ENCODE measurements at regions not wholly inside any gene's neighbourhood (a gene's known extent, or its start where the extent isn't known, plus 50 kb on each side); places are given as distances from the start of the nearest gene placed in this dataset.

DNA sequence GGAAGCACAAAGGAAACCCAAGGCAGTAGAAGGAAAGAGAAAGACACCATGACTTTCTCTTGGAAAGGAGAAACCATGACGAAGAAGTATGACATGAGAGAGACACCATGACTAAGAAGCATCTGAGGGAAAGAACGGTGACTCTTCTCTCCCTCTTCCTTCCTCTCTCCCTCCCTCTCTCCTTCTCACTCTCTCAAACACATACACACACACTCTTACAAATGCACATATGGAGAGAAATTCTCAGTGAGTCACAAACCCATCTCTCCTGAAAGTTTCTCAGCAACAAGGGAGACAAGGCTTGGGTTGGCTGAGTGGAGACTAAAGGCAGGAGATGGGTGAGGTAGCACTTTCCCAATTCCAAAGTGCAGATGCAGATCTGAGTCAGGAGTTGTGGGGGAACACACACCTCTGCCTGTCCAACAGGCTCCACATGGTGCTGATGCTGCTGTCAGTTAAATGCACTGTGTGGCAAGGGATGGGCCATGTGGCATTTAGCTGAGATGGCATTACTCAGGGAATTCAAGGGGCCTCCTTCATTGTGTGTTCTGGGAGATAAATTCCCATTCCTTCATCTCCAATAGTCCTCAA lies 336.7 kb upstream of the C16orf82 start:
- no peak for DNase-seq

- no peak for DNase-seq
Observed at GRCh38 chr16:26731729-26732128, 335.0 kb upstream of the C16orf82 start.

GRCh38 chr16:26733710-26734109 lies 333.0 kb upstream of the C16orf82 start:
- no peak for DNase-seq

- DNase-seq: no peak
Observed at GRCh38 chr16:26735521-26735920, 331.2 kb upstream of the C16orf82 start.

DNA sequence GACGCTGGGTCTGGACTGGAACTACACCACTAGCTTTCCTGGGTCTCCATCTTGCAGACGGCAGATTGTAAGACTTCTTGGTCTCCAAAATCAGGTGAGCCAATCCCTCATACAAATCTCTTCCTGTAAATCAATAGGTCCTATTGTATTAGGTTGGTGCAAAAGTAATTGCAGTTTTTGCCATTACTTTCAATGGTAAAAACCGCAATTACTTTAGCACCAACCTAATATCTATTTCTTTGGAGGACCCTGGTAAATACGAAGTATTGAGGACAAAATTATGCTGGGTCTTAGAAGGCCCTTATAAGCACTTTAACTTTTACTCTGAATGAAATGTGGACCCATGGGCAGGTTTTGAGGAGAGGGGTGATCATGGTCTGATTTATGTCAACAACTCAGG lies 330.6 kb upstream of the C16orf82 start:
- DNase-seq: no peak

GRCh38 chr16:26740771-26741170 lies 326.0 kb upstream of the C16orf82 start:
- no peak for DNase-seq

DNA sequence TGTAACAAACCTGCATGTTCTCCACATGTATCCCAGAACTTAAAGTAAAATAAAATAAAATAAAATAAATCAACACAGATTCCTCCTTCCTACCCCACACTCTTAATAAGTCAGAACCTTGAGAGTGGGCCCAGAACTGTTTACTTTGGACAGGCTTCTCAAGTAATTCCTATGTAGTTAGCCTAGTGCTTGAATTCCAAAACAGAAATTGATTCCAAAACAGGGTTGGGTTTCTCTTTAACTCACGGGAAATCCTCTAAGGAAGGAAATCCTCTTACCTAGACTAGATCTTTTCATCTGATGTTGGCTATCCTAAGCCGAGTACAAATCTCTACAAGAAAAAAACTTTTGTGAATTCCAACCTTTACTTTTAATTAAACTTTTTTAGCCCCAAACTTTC lies 324.7 kb upstream of the C16orf82 start:
- DNase-seq: no peak

- no peak for DNase-seq
Observed at GRCh38 chr16:26744430-26744829, 322.3 kb upstream of the C16orf82 start.

DNA sequence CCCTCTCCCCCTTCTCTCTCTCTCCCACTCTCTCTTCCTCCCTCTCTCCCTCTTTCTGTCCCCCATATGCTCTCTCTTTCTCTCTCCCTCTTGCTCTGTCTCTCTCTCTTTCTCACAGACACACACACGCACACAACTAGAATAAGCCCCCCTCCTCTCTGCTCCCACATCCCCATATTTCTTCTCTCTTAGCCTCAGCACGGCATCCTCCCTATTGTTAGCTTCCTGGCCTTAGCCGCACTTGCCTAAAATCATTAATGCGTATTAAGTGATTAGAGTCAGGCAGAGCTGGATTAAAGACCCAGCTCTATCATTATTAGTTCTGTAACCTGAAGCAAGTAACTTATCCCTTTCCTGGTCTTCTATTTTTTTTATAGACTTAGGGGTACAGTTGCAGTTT lies 319.0 kb upstream of the C16orf82 start:
- no peak for DNase-seq

- DNase-seq: no peak
Observed at GRCh38 chr16:26749072-26749471, 317.7 kb upstream of the C16orf82 start.

GRCh38 chr16:26752166-26752565 lies 314.6 kb upstream of the C16orf82 start:
- no peak for DNase-seq

DNA sequence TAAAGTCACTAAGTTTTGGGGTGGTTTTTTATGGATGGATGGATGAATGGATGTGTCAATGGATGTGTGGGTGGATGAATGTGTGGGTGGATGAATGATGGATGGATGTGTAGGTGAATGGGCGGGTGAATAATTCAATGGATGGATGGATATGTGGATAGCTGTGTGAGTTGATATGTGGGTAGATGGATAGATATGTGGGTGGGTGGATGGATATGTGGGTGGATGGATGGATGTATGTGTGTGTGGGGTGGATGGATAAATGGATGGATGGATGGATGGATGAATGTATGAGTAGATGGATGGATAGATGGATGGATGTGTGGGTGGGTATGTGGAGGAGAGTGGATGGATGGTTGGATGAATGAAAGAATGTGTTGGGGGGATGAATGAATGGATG lies 310.1 kb upstream of the C16orf82 start:
- no peak for DNase-seq

DNA sequence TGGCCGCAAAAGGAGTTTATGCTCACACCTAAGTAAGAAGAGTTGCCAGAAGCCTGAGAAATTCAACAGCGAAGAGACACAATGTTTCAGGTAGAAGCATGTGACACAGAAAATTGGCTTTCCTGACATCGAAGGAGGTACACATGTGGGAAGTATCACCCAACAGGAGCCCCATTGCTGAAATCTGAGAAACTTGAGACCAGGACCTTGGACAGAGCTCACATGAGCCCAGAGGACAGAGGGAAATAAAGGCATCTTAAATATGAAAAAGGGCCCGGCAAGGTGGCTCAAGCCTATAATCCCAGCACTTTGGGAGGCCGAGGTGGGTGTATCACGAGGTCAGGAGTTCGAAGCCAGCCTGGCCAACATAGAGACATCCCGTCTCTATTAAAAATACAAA lies 304.1 kb upstream of the C16orf82 start:
- DNase-seq: no peak

DNA sequence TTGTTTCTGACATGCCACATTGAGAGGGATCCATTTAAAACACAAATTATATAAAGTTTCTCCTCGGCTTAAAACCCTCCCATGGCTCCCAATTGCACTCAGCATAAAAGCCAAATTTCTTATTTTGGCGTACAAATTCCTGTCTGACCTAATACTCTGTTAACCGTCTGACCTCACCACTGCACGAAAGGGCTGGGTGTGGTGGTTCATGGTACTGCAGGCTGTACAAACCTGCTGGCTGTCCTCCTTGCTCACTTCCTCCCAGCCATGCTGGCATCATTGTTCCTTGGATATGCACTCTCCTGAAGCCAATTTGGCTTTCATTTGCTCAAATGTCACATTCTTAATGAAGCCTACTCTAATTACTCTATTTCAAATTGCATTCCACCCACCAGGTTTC lies 301.6 kb upstream of the C16orf82 start:
- peak in 1 of 2 donors; percentile 9 for DNase-seq

GRCh38 chr16:26768385-26769010 lies 298.2 kb upstream of the C16orf82 start:
- no peak for DNase-seq

DNA sequence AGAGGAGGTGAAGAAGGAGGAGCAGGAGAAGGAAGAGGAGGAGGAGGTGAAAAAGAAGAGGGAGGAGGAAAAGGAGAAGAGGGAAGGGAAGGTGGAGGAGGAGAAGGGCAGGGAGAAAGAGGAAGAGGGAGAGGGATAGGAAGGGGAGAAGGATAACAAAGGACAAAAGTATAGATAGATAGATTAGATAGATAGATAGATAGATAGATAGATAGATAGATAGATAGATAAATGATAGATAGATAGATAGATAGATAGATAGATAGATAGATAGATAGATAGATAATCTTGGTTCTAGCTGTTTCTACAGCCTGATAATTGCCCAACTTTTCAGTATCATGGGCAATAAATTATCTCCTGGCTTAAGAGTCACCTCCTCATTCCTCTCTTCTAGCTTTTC lies 296.2 kb upstream of the C16orf82 start:
- no peak for DNase-seq

DNA sequence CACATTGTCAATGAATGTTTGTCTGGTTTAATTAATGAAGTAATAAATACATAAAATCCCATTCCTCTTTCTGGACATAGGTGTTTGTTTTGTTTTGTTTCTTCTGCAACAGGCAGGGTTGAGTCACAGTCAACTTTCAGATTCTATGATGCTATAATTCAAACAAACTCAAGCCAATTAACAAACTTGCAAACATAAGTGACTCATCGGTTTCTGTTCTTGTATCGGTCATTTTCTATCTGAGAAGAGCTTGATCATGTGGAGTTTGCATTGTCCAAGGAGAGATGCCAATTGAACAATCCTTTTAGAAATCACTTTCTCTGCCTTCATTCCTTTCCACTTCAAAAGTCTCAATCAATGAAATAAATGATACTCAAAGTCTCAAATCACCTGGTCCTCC lies 294.2 kb upstream of the C16orf82 start:
- DNase-seq: no peak

GRCh38 chr16:26777821-26778220 lies 288.9 kb upstream of the C16orf82 start:
- DNase-seq: no peak

DNA sequence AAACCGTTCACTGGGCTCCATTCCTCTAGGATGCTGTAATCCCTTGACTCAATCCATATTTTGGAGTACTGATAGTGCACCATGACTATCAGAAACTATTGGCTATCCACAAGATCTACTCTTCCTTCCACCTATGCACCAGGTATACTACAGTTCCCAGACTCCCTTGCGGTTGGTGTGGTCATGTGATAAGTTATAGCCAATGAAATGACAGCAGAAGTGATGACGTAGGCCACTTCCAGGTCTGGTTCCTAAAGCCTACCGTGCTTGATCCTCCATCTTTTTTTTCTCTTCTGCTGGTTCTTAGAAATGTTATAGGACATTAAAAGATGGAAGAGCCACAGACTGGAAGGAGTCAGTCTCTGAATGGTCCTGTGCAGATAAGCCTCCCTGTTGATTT lies 278.8 kb upstream of the C16orf82 start:
- no peak for DNase-seq

DNA sequence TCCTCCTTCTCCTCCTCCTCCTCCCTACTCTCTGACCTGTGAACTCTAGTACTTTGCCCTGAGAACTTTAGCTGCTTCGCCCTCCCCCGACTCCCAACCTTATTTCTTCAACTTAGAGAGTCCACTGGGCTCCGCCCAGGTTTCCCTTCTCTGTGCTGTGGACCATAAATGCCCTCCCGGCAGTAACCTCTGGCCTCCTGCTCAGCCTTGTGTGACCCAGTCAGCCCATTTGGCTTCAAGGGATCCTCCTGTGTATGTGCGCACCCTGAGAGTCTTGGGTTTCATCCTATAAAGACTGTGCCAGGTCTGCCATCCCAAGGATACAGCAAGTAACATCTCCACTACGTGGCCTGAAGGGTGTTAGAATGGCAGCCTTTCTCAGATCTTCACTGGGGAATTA lies 275.6 kb upstream of the C16orf82 start:
- no peak for DNase-seq

DNA sequence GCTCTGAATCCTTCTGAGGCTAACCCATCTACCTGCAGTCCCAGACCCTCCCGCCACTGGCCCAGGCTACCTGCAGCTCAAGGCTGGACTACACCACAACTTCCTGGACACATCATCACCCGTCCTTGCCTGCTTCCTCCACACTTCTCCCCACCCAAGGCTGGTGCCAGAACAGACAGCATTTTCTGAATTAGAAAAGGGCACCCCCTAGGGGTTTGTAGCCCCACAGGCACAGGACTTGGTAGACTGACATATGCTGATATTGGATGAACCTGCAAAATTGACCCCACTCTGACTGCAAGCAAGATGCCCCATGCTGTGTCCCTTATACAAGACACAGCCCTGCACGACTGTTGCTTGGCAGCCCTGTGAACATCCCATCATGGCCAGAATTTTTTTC lies 271.5 kb upstream of the C16orf82 start:
- no peak for DNase-seq

DNA sequence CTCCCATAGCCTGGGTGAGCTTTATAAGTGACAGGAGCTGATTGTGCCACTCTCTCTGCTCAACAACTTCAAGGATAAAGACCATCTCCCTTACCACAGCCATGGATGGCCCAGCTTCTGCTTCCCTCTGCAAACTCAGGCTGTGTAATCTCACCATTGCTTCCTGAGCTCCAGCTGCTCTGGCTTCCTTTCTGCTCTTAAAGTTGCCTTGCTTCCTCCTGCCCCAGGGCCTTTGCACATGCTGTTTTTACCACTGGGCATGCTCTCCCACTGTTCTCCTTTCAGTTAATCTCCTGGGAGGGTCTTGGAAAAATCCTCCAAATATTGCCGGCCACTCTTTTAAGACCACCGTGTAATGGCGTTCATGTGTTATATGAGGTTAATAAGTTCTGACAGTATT lies 265.1 kb upstream of the C16orf82 start:
- DNase-seq: no peak

GRCh38 chr16:26802440-26802839 lies 264.3 kb upstream of the C16orf82 start:
- DNase-seq: no peak

GRCh38 chr16:26802965-26803364 lies 263.8 kb upstream of the C16orf82 start:
- no peak for DNase-seq

DNA sequence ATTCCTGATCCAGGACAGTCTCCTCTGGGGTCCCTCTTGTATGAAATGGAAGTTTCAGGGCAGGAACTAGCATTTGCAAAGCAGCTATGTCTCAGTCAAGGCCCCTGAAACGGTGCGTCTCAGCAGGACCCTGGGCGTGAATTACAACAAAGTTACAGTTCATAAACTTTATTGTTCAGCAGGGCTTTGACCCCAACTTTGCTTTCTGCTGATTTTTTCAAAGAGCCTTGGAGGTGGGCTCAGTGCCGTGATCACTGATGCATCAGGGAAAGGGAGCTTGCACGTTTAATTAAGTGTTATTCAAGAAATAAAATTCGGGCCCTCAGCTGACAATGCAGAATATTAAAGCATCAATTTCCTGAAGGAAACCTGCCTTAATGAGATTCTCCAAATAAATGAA lies 260.1 kb upstream of the C16orf82 start:
- no peak for DNase-seq

Measured in inflammatory macrophage (primary cell).